Fibroblast of mammary gland (primary cell): ENCODE measurements at regions not wholly inside any gene's neighbourhood (a gene's known extent, or its start where the extent isn't known, plus 50 kb on each side); places are given as distances from the start of the nearest gene placed in this dataset.
A peak's percentile ranks its signal among the peaks of the same experiment; 100 is the strongest.

Experiments
- DNase-seq: peaks from one replicate; pipeline ENCODE4 v3.0.0-alpha.2; 2010; ENCODE audit warnings: low read depth
- H3K4me3 ChIP-seq: 2 replicates; pipeline ENCODE4 v1.5.1; 2011; ENCODE audit warnings: low read depth, mild to moderate bottlenecking, low read length, moderate library complexity; ENCODE audit not compliant: control insufficient read depth
- TF ChIP-seq, protein P1 (sequence below): conservative IDR thresholded peaks from 2 replicates; pipeline ENCODE4 v1.5.1; 2011; ENCODE audit warnings: low read depth, low read length, inconsistent platforms; ENCODE audit not compliant: control insufficient read depth, insufficient read depth

- DNase-seq, result peak; percentile 95
- TF ChIP-seq, protein P1, sequence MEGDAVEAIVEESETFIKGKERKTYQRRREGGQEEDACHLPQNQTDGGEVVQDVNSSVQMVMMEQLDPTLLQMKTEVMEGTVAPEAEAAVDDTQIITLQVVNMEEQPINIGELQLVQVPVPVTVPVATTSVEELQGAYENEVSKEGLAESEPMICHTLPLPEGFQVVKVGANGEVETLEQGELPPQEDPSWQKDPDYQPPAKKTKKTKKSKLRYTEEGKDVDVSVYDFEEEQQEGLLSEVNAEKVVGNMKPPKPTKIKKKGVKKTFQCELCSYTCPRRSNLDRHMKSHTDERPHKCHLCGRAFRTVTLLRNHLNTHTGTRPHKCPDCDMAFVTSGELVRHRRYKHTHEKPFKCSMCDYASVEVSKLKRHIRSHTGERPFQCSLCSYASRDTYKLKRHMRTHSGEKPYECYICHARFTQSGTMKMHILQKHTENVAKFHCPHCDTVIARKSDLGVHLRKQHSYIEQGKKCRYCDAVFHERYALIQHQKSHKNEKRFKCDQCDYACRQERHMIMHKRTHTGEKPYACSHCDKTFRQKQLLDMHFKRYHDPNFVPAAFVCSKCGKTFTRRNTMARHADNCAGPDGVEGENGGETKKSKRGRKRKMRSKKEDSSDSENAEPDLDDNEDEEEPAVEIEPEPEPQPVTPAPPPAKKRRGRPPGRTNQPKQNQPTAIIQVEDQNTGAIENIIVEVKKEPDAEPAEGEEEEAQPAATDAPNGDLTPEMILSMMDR, result no peak
- H3K4me3 ChIP-seq, result no peak overlapping the region
Measured at GRCh38 chr18:22691946-22692710, 241.0 kb upstream of the RBBP8 start.

DNA sequence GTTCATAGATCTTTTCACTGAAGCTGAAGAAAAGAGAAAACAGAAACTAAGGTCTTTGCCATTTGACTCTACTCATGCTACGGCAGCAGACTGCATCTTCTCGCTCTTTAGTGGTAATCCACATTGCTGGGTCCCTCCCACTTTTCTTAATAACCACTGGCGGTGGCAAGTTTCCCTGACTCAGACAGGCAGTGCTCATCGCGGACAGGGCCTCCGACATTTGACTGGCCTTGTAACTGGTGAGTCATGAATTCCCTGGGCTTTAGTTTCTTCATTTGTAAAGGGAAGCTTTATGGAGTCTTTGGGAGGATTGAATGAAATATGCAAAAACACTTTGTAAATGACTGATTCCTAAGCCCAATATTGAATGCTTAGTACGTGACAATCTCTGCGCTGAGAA lies 238.2 kb upstream of the RBBP8 start:
- DNase-seq, result peak; percentile 97
- no peak overlapping the region for H3K4me3 ChIP-seq
- TF ChIP-seq, protein P1, result no peak

GRCh38 chr18:22695674-22696073 lies 237.5 kb upstream of the RBBP8 start:
- no peak for DNase-seq
- TF ChIP-seq, protein P1, result no peak
- H3K4me3 ChIP-seq, result no peak overlapping the region

DNA sequence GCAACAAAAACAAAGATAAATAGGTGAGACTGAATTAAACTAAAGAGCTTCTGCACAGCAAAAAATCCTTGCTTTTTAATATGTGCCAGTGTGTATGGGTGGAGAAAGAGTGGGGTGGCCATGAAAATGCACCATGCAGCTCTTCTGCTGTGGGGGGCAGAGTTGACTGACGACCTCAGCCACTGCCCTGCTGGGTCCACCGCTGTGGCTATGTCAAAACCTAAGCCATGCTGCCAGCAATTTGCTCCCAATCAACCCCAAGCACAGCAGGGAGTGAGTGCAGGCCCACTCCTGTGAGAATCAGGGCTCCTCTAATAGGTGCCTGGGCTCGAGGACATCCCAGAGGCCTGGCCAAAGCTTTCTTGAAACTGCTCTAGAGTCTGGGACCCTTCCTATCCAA lies 235.6 kb upstream of the RBBP8 start:
- no peak overlapping the region for H3K4me3 ChIP-seq
- DNase-seq, result no peak
- TF ChIP-seq, protein P1, result no peak

DNA sequence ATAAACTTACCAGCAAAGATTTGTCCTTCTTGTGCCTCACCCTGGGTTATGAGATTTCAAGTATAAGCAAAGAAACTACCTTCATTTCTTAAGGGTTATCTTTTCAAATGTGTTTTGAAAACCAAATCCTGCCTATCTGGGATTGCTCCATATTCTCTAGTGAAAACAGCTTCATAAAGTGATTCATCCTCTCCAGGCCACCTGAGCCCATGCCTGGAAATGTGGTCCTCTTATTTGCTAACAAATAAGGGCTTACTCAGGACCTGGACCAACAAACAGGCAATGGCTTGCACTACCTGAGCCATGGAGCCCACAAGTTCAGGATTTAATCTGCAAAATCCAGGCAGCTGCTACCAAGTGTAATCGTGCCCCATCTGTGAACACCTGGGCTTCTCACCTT lies 234.4 kb upstream of the RBBP8 start:
- DNase-seq, result no peak
- H3K4me3 ChIP-seq, result no peak overlapping the region

DNA sequence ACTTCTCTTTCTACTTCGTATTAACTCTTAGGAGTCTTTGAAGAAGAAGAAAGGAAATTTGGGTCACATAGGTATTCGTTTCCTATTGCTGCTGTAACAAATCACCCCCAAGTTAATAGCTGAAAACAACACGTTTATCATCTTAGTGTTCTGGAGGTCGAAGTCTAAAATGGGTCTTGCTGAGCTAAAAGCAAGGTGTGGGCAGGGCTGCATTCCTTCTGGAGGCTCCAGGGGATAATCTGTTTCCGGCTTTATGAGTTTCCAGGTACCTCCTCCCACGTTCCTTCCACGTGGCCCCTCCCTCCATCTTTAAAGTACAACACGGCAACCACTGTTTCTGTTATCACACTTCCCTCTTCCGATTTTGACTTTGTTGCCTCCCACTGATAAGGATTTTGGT lies 233.5 kb upstream of the RBBP8 start:
- no peak overlapping the region for H3K4me3 ChIP-seq
- TF ChIP-seq, protein P1, result no peak
- no peak for DNase-seq

More for the DNA sequence above, 234.4 kb upstream of the RBBP8 start:
- TF ChIP-seq, protein P1, result no peak
